Inferior parietal cortex (tissue), 1 donor: ENCODE measurements at regions not wholly inside any gene's neighbourhood (a gene's known extent, or its start where the extent isn't known, plus 50 kb on each side); places are given as distances from the start of the nearest gene placed in this dataset.
"Not testable (repeated sequence)": the region's sequence is repeated elsewhere in the genome, so short reads cannot be mapped to it uniquely, and the experiment has no call there.

ENCODE experiments used
- DNase-seq: peaks from one replicate; pipeline ENCODE4 v3.0.0-alpha.2; 2016; ENCODE audit errors: extremely low spot score

GRCh38 chr7:104264285-104264684, 56.5 kb upstream of the ORC5 start:
- DNase-seq, result no peak

GRCh38 chr7:104267701-104268368, 60.0 kb upstream of the ORC5 start:
- DNase-seq, result peak; percentile 48

GRCh38 chr7:104271948-104272347, 56.5 kb upstream of the LHFPL3 start:
- no peak for DNase-seq

GRCh38 chr7:104272767-104273384, 55.5 kb upstream of the LHFPL3 start:
- peak; percentile 71 for DNase-seq

- DNase-seq, result no peak
Measured at GRCh38 chr7:104275900-104276299, 52.5 kb upstream of the LHFPL3 start.

- not testable (repeated sequence) for DNase-seq
Measured at GRCh38 chr7:104276730-104277129, 51.7 kb upstream of the LHFPL3 start.
